ENCODE measurements at regions not wholly inside any gene's neighbourhood (a gene's known extent, or its start where the extent isn't known, plus 50 kb on each side); places are given as distances from the start of the nearest gene placed in this dataset.

- in situ Hi-C loops (cut with MboI; ENCODE audit: low pct_unique_long_range_greater_than_20kb, low sequenced_read_pairs, unreplicated experiment), result no loop called here
- DNase-seq (ENCODE audit: low spot score), result no peak
- no peak for TF ChIP-seq CTCF (IDR thresholded peaks at IDR 0.05; ENCODE audit: extremely low read depth, insufficient read depth, missing control alignments)
These were observed 495.8 kb upstream of the POU3F3 start for GRCh38 chr2:104358122-104358521.

- no peak for TF ChIP-seq CTCF (IDR thresholded peaks at IDR 0.05; ENCODE audit: extremely low read depth, insufficient read depth, missing control alignments)
- in situ Hi-C loops (cut with MboI; ENCODE audit: low pct_unique_long_range_greater_than_20kb, low sequenced_read_pairs, unreplicated experiment), result no loop called here
- no peak for DNase-seq (ENCODE audit: low spot score)
These were observed 492.5 kb upstream of the POU3F3 start for GRCh38 chr2:104361414-104361813.

- no peak for DNase-seq (ENCODE audit: low spot score)
- in situ Hi-C loops (cut with MboI; ENCODE audit: low pct_unique_long_range_greater_than_20kb, low sequenced_read_pairs, unreplicated experiment), result no loop called here
- TF ChIP-seq CTCF (IDR thresholded peaks at IDR 0.05; ENCODE audit: extremely low read depth, insufficient read depth, missing control alignments), result no peak
These were observed 485.8 kb upstream of the POU3F3 start for GRCh38 chr2:104368089-104368488.

- in situ Hi-C loops (cut with MboI; ENCODE audit: low pct_unique_long_range_greater_than_20kb, low sequenced_read_pairs, unreplicated experiment), result no loop called here
- no peak for DNase-seq (ENCODE audit: low spot score)
- no peak for TF ChIP-seq CTCF (IDR thresholded peaks at IDR 0.05; ENCODE audit: extremely low read depth, insufficient read depth, missing control alignments)
These were observed 482.7 kb upstream of the POU3F3 start for GRCh38 chr2:104371087-104371781.

- no peak for TF ChIP-seq CTCF (IDR thresholded peaks at IDR 0.05; ENCODE audit: extremely low read depth, insufficient read depth, missing control alignments)
- in situ Hi-C loops (cut with MboI; ENCODE audit: low pct_unique_long_range_greater_than_20kb, low sequenced_read_pairs, unreplicated experiment), result no loop called here
- DNase-seq (ENCODE audit: low spot score), result no peak
These were observed 478.7 kb upstream of the POU3F3 start for GRCh38 chr2:104375206-104375605.

GRCh38 chr2:104378853-104379374 is 475.0 kb upstream of the POU3F3 start:
- in situ Hi-C loops (cut with MboI; ENCODE audit: low pct_unique_long_range_greater_than_20kb, low sequenced_read_pairs, unreplicated experiment), result no loop called here
- no peak for TF ChIP-seq CTCF (IDR thresholded peaks at IDR 0.05; ENCODE audit: extremely low read depth, insufficient read depth, missing control alignments)
- peak; percentile 21 for DNase-seq (ENCODE audit: low spot score)
